ENCODE measurements at regions not wholly inside any gene's neighbourhood (a gene's known extent, or its start where the extent isn't known, plus 50 kb on each side); places are given as distances from the start of the nearest gene placed in this dataset.

- no peak for TF ChIP-seq CTCF (IDR thresholded peaks at IDR 0.05)
- TF ChIP-seq POLR2A (IDR thresholded peaks at IDR 0.05): no peak
- TF ChIP-seq POLR2AphosphoS5 (IDR thresholded peaks at IDR 0.05; ENCODE audit: insufficient read depth in 1 of 2, low read depth in 1 of 2): no peak
Measured at GRCh38 chr20:56900252-56900651, 271.1 kb downstream of the TFAP2C start.

Data from vagina (tissue), 2 donors.